GM21529 (cell line): ENCODE measurements at regions not wholly inside any gene's neighbourhood (a gene's known extent, or its start where the extent isn't known, plus 50 kb on each side); places are given as distances from the start of the nearest gene placed in this dataset.

Source experiments
- ATAC-seq: cut with Tn5 transposase; IDR thresholded peaks from one replicate; pipeline ENCODE4 v1.9.1; 2021; ENCODE audit not compliant: unreplicated experiment

GRCh38 chr2:128820452-128820851, 501.8 kb upstream of the HS6ST1 start:
- ATAC-seq = no peak

GRCh38 chr2:128821010-128821409, 502.3 kb upstream of the HS6ST1 start:
- no peak for ATAC-seq

- no peak for ATAC-seq
Observed at GRCh38 chr2:128832946-128833663, 514.4 kb upstream of the HS6ST1 start.

GRCh38 chr2:128833664-128834027, 515.0 kb upstream of the HS6ST1 start:
- ATAC-seq = no peak

GRCh38 chr2:128834207-128834879, 515.7 kb upstream of the HS6ST1 start:
- ATAC-seq = no peak

GRCh38 chr2:128834880-128835252, 516.2 kb upstream of the HS6ST1 start:
- no peak for ATAC-seq

GRCh38 chr2:128835342-128835855, 516.7 kb upstream of the HS6ST1 start:
- no peak for ATAC-seq

GRCh38 chr2:128835974-128836373, 517.3 kb upstream of the HS6ST1 start:
- ATAC-seq = no peak

GRCh38 chr2:128836559-128837100, 518.0 kb upstream of the HS6ST1 start:
- ATAC-seq = no peak

- ATAC-seq = no peak
Observed at GRCh38 chr2:128838244-128838643, 519.6 kb upstream of the HS6ST1 start.

GRCh38 chr2:128841803-128842202, 523.1 kb upstream of the HS6ST1 start:
- no peak for ATAC-seq

- ATAC-seq = no peak
Observed at GRCh38 chr2:128867311-128867710, 548.6 kb upstream of the HS6ST1 start.

- no peak for ATAC-seq
Observed at GRCh38 chr2:128867936-128868636, 549.4 kb upstream of the HS6ST1 start.

GRCh38 chr2:128868686-128869551, 550.3 kb upstream of the HS6ST1 start:
- ATAC-seq = no peak

- ATAC-seq = no peak
Observed at GRCh38 chr2:128874608-128875007, 555.9 kb upstream of the HS6ST1 start.

- ATAC-seq = no peak
Observed at GRCh38 chr2:128876986-128877983, 558.6 kb upstream of the HS6ST1 start.

GRCh38 chr2:128879161-128879560, 560.5 kb upstream of the HS6ST1 start:
- no peak for ATAC-seq

GRCh38 chr2:128894896-128895295, 576.2 kb upstream of the HS6ST1 start:
- ATAC-seq = no peak

- ATAC-seq = no peak
Observed at GRCh38 chr2:128901572-128902391, 583.1 kb upstream of the HS6ST1 start.
